ENCODE measurements at regions not wholly inside any gene's neighbourhood (a gene's known extent, or its start where the extent isn't known, plus 50 kb on each side); places are given as distances from the start of the nearest gene placed in this dataset.

GRCh38 chr11:122193457-122193856 lies 77.4 kb upstream of the BLID start:
- no peak for DNase-seq

- DNase-seq: peak; percentile 79
Observed at GRCh38 chr11:122192634-122193255, 76.7 kb upstream of the BLID start.

GRCh38 chr11:122190768-122191167 lies 74.8 kb upstream of the BLID start:
- no peak for DNase-seq

GRCh38 chr11:122189229-122189628 lies 73.2 kb upstream of the BLID start:
- peak; percentile 99 for DNase-seq

- DNase-seq: no peak
Observed at GRCh38 chr11:122187373-122188165, 71.6 kb upstream of the BLID start.

GRCh38 chr11:122186439-122187080 lies 70.5 kb upstream of the BLID start:
- DNase-seq: peak; percentile 99

GRCh38 chr11:122183933-122184332 lies 67.9 kb upstream of the BLID start:
- peak; percentile 65 for DNase-seq

GRCh38 chr11:122181893-122182292 lies 65.9 kb upstream of the BLID start:
- no peak for DNase-seq

- no peak for DNase-seq
Observed at GRCh38 chr11:122181372-122181771, 65.4 kb upstream of the BLID start.

GRCh38 chr11:122179961-122180834 lies 64.2 kb upstream of the BLID start:
- peak; percentile 100 for DNase-seq

- no peak for DNase-seq
Observed at GRCh38 chr11:122178795-122179194, 62.8 kb upstream of the BLID start.

GRCh38 chr11:122177238-122177637 lies 61.2 kb upstream of the BLID start:
- DNase-seq: no peak

- DNase-seq: peak; percentile 49
Observed at GRCh38 chr11:122176651-122177050, 60.6 kb upstream of the BLID start.

- peak; percentile 66 for DNase-seq
Observed at GRCh38 chr11:122175306-122175705, 59.3 kb upstream of the BLID start.

GRCh38 chr11:122173587-122173986 lies 57.6 kb upstream of the BLID start:
- no peak for DNase-seq

- no peak for DNase-seq
Observed at GRCh38 chr11:122173074-122173450, 57.0 kb upstream of the BLID start.

GRCh38 chr11:122172352-122173073 lies 56.5 kb upstream of the BLID start:
- DNase-seq: peak; percentile 68

- peak; percentile 95 for DNase-seq
Observed at GRCh38 chr11:122170815-122171475, 54.9 kb upstream of the BLID start.

- DNase-seq: no peak
Observed at GRCh38 chr11:122168218-122168617, 52.2 kb upstream of the BLID start.

GRCh38 chr11:122167100-122167499 lies 51.1 kb upstream of the BLID start:
- peak; percentile 88 for DNase-seq

GRCh38 chr11:122165607-122166371 lies 49.8 kb upstream of the BLID start:
- no peak for DNase-seq
